Spleen (tissue), 7 donors: ENCODE measurements at regions not wholly inside any gene's neighbourhood (a gene's known extent, or its start where the extent isn't known, plus 50 kb on each side); places are given as distances from the start of the nearest gene placed in this dataset.

Experiments used
- POLR2AphosphoS5 ChIP-seq, 3 donors: sonication (generic); formaldehyde crosslinking; IDR thresholded peaks; one replicate each; pipeline ENCODE4 v1.5.1; 2017; ENCODE audit warnings: antibody characterized with exemption in 3 of 3
- TF ChIP-seq, protein P1 (sequence below), 11 experiments: fragments of 200-600 bp in 7 of 11; fragments of 450-650 bp in 4 of 11; sonication (generic) in 4 of 11; IDR thresholded peaks in 8 of 11; conservative IDR thresholded peaks in 3 of 11; 1 replicate in 7 of 11; 2 replicates in 4 of 11; pipeline versions ENCODE4 v1.4.0 to v1.8.0; 2016 to 2021; ENCODE audit warnings: antibody characterized with exemption in 11 of 11, inconsistent platforms in 4 of 11, mild to moderate bottlenecking in 1 of 11
- donor health status: DM: no; HTN: no; CAD: no; lungs with moderate emphysema.
- donor health status: DM: no; HTN: no; CAD: no.
- donor health status: DM: no; HTN: no; CAD: no.

GRCh38 chr13:73993661-73994060 is 140.5 kb downstream of the KLF12 start:
- TF ChIP-seq POLR2AphosphoS5 (IDR thresholded peaks at IDR 0.05), result no peak
- TF ChIP-seq, protein P1, sequence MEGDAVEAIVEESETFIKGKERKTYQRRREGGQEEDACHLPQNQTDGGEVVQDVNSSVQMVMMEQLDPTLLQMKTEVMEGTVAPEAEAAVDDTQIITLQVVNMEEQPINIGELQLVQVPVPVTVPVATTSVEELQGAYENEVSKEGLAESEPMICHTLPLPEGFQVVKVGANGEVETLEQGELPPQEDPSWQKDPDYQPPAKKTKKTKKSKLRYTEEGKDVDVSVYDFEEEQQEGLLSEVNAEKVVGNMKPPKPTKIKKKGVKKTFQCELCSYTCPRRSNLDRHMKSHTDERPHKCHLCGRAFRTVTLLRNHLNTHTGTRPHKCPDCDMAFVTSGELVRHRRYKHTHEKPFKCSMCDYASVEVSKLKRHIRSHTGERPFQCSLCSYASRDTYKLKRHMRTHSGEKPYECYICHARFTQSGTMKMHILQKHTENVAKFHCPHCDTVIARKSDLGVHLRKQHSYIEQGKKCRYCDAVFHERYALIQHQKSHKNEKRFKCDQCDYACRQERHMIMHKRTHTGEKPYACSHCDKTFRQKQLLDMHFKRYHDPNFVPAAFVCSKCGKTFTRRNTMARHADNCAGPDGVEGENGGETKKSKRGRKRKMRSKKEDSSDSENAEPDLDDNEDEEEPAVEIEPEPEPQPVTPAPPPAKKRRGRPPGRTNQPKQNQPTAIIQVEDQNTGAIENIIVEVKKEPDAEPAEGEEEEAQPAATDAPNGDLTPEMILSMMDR (IDR thresholded peaks at IDR 0.05 in 8 of 11, conservative IDR thresholded peaks at IDR 0.05 in 3 of 11), result no peak
